Retina (tissue), 1 donor: ENCODE measurements at regions not wholly inside any gene's neighbourhood (a gene's known extent, or its start where the extent isn't known, plus 50 kb on each side); places are given as distances from the start of the nearest gene placed in this dataset.

Source experiments
- DNase-seq: peaks from one replicate; pipeline ENCODE4 v3.0.0-alpha.2; 2016

DNA sequence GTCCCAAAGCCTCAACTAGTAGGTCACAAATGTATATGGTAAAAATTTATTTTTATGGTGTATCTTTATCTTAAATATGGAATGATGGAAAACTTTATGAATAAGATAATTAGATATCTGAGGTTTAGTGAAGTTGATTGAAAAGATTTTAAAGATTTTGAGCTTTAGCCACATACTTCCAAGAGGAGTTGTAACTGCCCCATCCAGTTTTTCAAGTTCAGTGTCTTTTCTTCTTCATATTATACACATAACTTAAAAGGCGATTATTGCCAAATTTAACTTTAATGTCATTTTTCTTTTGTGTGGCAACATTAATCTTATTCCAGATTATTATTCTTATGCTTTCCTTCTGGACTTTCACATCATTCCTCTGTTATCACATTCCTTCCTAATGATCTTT is 266.4 kb downstream of the TINAG start:
- no peak for DNase-seq

GRCh38 chr6:54578261-54578660 is 268.3 kb upstream of the FAM83B start:
- DNase-seq = peak; percentile 54

GRCh38 chr6:54579011-54579410 is 267.6 kb upstream of the FAM83B start:
- peak; percentile 50 for DNase-seq

DNA sequence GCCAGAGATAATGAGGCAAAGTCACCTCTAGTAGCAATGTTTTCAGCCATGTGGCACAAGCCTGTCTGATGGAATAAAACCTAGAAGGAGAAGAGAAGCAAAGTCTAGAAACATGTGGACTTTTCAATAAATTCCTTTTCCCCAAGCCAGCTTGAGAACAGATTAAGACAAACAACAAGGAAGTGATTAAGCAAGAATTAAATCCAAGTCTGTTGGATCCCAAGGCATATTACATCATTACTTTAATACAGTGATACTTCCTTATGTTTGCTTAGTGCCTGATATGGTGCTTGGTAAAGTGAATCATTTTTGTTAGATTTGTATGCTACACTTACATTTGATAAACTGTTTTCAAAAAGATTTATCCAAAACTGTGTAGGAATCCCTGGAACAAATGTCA is 260.3 kb upstream of the FAM83B start:
- no peak for DNase-seq

- DNase-seq = no peak
These were observed 259.3 kb upstream of the FAM83B start for GRCh38 chr6:54587277-54587676.

DNA sequence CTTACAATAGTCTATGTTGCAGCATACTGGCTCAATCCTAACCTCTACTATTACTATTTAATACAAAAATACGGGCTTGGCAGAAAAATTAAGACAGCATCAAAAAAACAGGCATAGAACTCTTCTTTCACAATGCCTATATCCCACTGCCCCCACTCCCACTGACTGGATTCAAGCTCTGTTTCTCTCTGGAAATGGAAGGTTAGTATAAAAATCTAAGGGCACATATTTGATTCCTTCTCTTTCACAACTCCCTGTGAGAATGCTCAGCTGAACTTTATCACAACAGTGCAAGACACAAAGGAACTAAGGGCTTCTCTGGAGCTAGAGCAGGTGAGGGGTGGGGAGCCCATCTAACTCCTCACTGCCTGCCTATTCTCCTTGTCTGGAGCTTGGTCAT is 258.4 kb upstream of the FAM83B start:
- no peak for DNase-seq

DNA sequence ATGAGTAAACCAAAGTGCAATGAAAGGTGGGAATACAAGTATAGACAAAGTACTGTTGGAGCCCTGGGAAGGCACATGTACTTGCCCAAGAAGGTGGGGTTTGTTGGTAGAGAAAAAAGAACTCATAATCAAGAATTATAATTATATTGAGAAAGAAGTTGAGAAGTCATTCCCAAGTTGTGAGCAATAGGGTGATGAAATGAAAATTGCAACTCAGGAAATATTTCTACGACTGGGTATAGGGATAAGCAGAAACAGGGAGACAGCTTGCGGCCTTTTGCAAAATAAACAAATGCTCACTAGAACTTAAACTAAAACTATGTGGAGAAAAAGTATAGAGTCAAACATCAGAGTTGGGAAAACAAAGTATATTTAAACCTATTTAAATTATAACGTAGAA is 250.7 kb upstream of the FAM83B start:
- no peak for DNase-seq

DNA sequence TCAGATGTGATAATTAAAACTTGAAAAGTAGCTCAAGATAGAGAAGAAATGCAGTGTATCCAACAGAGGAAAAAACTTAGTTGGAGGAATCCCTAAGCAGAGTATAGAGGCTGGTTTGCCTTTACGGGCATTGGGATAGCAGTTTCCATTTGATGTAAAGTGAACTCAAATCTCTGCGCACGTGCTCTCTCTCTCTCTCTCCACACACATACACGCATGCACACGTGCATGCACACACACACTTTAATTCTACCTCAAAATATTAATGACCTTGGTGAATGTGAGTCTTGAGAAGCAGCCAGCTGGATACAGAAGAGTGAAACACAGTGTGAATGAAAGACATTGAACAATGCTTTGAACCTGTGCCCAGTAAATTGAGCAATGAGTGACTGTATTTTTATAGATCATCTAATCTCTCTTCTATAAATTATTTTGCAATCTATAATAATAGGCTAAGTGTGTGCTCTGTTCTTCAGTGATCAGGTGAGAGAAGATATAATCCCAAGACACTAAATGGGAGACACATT is 247.7 kb upstream of the FAM83B start:
- no peak for DNase-seq

- no peak for DNase-seq
These were observed 244.8 kb upstream of the FAM83B start for GRCh38 chr6:54601600-54602300.

- DNase-seq = no peak
These were observed 244.0 kb upstream of the FAM83B start for GRCh38 chr6:54602591-54602990.

GRCh38 chr6:54609981-54610380 is 236.6 kb upstream of the FAM83B start:
- no peak for DNase-seq

DNA sequence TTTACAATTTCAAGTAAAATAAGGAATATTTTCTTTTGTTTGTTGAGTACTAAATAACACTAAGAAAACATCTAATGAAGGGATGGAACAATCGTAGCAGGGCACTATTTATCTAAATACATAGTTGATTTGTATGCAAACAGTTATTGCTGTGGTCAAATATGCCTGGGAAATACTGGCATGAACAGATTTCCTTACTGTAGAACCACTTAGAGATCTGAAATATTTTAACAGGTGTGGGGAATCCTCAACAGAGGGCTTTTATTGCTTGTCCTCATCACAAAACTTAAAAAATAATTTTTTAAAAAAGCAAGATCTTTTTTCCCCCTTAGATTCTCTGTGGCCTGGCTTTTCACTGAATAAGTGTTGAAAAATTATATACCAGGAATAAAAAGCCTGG is 233.0 kb upstream of the FAM83B start:
- no peak for DNase-seq

DNA sequence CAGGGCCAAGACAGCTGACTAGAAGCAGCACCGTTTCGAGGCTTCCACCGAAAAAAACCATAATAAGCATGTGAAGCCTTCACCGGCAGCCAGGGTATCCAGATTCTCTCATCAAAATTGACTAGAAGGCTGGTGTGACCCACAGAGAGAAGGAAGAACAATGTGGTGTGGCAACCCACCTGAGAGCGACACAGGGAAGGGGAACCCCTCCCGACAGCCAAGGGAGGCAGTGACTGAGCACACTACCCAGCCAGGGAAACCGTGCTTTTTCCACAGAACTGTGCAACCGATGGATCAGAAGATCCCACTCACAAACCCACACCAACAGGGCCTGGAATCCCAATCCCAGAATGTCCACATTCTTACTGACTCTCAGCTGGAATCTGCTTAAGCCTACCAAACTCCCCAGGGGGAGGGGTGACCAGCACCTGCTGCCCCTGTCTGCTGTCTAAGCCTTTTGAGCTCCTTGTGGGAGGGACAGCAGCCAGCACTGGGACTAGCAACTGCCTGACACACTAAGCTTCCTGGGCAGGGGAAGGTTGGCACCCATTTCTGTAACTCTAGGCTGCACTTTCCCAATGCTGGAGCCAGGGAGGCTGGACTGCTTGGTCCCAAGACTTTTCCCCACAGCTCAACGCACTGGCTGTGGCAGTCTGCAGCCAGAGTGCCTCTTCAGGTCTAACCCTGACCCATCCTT is 231.9 kb upstream of the FAM83B start:
- DNase-seq = no peak

DNA sequence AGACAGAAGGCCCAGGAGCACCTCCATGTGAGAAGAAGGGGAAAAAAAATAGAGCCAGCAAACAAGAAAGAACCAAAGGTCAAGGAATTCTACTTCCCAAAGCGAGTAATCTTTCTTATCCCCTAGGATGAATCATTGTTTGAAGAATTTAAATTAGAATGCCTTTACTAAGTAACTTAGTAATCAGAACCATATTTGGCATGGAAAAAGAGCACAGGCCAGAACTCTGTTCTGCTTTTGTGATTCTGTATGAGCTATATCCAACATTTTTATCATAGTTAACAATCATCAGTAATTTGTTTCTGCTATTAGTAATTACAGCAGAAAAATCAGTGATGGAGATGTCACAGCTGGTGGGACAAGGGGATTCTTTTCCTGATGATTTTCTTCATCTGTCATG is 228.8 kb upstream of the FAM83B start:
- DNase-seq = no peak

DNA sequence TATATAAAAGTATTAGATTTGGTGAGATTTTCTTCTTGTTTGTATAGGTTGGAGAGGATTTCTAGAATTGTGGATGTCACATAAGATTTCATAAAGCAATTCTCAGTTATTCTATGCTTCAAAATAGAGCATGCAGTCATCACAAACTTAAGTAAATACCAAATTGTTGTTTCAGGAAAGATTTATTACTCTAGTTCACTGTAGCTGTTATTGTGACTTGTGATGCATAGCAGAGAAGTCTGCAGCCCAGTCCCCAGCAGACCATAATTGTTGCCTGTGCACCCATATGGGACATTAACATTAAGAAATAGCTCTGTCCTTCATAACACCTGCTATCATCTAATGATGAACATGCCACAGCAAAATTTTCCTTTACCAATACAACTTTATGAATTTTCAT is 228.0 kb upstream of the FAM83B start:
- no peak for DNase-seq

- no peak for DNase-seq
These were observed 227.5 kb upstream of the FAM83B start for GRCh38 chr6:54619102-54619501.

- DNase-seq = no peak
These were observed 225.3 kb upstream of the FAM83B start for GRCh38 chr6:54621285-54621684.

DNA sequence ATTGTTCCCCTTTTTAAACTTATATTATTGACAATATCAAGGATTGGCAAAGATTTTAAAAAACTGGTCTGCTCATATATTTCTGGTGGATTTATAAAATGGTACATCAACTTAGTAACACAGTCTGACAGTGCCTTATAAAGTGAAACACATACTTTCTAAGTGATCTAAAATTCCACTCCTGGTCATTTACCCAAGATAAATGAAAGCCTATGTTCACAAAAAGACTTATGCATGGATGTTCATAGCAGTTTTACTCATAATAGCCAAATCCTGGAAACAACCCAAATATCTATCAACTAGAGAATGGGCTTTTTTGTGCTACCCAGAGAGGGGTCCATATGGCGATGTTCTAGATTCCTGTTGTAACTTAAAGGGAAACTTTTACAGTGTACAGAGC is 222.4 kb upstream of the FAM83B start:
- no peak for DNase-seq

- no peak for DNase-seq
These were observed 221.8 kb upstream of the FAM83B start for GRCh38 chr6:54624779-54625178.

DNA sequence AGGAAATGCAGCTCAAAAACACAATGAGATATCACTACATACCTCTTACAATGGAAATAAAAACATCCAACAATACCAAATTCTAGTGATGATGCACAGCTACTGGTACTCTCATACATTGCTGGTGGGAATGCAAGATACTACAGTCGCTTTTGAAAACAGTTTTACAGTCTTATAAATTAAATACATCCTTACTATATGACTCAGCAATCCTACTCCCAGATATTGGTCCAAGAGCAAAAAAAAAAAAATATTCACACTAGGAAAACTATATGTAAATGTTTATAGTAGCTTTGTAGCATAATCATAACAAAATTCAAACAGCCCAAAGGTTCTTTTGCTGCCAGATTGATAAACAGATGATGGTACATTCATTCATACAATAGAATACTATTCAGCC is 217.4 kb upstream of the FAM83B start:
- no peak for DNase-seq

DNA sequence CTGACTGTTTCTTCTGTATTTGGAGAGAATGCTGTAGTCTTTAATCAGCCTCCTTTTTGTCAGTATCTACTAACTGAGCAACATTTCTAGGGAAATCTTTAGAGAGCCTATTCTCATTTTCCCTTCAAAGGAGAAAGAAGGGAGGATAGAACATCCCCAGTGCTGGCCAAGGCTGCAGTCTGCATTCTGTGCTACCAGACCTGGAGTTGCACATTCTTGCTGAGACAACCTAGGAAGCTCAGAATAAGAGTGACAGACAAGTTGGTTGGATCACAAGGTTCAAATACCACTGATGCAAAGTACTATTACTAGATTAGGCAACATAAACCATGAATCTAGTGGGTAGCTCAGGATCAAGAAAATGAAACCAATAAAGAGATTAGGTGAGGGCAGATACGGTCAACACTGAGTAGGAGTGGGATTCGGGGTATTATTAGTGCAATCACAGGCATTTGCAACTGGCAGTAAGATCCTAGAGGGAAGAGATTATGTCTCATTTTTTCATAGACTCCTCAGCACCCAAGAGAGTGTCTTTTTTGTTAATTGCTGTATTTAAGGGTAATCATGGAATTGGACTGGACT is 213.5 kb upstream of the FAM83B start:
- no peak for DNase-seq

- no peak for DNase-seq
These were observed 213.0 kb upstream of the FAM83B start for GRCh38 chr6:54633601-54634000.

DNA sequence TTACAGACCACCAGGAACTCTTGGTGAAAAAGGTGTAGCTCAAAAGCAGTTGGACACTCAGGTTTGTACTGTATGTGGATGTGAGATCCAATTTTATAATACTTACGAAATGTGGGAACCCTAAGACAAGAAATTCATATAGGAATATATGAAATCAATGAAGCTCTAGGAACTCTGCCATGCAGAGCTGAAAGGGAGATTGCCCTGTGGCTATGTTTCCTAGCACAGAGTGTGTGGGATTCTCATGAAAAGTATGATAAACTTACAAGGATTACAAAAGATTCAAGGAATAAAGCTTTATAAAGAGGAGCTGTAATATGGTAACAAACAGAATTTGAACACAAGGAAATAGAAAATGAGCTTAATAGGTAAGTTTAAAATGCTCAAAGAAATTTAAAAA is 205.7 kb upstream of the FAM83B start:
- no peak for DNase-seq
